NCI-H1436 treated with DMSO at 0.1 percent for 48 hours (cell line): ENCODE measurements at regions not wholly inside any gene's neighbourhood (a gene's known extent, or its start where the extent isn't known, plus 50 kb on each side); places are given as distances from the start of the nearest gene placed in this dataset.

Experiments
- DNase-seq: peaks from one replicate; lab custom pipeline; 2025; lab: John Stamatoyannopoulos, UW

DNA sequence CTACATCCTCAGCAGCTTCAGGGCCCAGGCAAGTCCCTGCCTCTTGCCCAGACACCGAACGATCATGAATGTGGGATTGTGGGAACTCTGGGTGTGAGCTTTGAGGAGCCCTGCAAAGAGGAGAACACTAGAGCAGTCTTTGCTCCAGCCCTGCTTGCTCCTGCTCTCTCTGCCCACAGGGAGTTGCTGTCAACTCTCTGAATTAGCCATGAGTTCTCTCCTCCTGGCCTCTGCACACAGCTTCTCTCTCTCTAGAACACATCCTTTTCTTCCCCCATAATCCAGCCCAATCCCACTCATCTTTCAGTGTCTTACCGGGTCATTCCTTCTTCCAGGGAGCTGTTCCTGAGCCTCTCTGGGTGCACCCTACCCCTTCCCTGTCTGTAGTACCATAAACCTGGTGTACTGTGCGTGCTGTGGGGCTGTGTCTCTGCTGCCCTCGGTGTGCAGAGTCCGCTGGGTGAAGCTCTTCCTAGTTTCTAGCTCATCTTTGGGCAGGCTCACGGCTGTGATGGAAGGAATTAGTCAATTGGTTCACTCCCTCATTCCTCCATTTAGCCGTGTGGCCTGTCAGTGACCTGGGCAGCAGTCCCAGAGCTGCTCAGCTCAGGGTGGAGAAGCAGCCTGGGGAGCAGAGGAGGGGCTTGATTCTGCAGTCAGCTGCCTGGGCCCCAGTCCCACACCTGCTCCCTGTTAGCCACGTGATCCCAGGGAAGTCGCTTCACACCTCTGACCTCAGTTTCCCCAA, 132.9 kb upstream of the HDAC4 start:
- DNase-seq = no peak

DNA sequence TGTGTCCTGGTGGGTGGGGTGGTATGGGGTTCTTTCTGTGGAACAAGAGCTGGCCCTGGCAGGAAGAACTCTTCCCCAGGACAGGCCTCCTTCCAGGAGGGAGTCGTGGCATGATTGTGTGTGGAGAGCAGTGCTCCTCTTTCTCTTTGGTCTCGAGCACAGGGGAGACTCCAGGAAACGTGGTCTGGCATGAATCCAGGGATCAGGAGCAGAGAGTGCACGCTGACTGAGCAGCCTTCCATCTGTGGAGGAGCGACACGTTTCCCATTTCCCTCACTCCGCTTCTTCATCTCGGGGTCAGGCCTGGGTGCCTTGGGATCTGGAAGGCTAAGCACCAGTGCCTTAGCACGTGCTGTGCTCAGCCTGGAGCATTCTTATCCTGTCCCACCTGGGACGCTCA, 132.0 kb upstream of the HDAC4 start:
- no peak for DNase-seq

DNA sequence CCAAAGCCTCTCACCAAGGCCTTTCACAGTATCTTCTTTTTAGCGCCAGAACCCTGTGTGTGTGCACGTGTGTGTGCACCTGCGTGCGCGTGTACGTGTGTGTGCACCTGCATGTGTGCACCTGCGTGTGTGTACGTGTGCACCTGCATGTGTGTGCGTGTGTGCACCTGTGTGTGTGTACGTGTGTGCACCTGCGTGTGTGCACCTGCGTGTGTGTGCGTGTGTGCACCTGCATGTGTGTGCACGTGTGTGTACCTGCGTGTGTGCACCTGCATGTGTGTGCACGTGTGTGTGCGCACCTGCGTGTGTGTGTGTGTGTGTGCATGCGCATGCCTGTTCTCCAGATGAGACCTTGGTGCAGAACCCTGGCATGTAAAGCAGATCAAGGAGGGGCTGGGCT, 131.4 kb upstream of the HDAC4 start:
- DNase-seq = no peak

DNA sequence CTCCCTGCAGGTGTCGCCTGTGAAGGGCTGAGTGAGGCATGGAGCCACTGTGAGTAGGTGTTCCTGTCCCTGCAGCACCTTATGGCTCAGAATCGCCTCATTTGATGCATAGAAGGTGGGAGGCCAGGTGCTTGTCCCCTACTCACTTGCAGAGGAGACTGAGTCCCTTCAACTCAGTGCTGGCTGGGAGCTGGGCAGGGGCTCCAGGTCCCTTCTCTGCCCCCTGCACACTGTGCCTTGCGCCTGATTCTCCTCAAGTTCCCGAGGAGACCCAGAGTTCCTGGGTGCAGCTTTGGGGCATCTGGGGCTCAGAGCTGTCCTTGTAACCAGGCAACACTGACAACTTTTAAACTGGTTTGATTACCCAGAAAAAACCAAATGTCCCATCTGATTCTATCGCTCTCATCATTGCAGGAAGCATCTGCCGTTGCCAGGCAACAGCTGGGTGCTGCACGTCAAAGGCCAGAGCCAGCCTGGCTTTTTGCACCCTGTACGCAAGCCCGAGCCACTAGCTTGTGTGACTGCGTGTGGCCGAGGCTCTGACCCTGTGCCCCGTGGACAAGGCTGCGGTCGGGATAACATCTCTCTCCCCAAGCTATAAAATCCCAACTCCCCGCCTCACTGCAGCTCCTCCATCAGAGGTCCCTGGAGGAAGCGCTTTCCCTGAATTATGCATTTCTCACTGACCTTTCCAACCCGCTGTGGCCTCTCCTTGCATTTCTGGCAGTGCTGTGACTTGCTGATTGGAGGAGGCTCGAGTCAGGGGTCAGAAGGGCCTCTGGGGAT, 130.8 kb upstream of the HDAC4 start:
- DNase-seq = no peak

DNA sequence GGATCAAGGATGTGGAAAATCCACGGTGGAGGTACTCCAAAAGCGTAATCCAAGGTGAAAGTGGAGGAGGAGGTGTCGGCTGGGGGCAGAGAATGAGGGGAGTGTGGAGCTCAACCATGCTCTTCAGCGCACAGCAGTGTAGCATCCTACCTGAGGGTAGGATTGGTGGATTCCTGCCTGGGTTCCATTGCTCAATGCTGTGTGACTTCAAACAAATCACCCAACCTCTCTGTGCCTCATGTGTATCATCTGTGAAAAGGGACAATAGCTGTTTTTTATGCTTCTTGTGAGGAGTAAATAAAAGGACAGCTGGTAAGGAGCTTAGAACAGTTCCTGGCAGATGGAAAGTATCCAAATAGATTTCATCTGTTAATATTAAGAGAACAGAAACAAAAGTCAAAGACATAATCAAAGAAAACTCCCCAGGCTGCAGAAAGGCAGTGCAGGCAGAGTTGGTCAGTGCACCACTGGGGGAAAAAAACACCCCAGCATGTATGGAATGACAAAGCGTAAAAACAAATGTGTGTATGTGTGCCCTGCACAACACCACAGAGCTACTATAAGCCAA, 130.0 kb upstream of the HDAC4 start:
- no peak for DNase-seq

DNA sequence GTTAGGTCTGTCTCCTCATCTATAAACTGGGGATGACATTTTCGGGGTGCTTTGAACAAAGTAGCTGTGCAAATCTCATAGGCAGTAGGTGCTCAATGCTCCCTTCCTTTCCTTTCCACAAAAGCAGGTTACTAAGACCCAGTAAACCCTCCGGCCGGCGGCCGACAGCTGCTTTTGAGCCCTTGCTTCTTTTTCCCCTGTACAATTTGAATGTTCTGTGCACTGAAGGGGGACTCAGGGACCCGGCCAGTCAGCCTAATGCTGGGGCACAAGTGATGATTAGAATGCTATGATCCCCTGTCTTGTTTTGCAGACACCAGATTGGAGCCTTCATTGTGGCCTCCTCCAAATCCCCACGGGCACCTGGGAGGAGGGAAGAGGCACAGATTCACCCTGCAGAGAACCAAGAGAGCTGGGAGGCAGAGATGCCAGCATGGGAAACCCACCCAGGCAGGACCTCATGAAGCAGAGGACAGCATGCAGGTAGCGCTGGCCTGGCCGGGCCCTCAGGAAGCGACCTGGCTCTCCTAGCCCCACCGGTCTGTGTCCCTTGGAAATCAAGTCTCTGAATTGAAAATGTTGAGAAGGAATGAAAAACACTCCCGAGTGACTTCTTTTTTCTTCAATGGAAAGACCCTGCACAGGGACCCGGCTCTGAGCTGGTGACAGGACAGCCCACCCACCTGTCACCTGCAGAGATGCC, 128.6 kb upstream of the HDAC4 start:
- DNase-seq = no peak

DNA sequence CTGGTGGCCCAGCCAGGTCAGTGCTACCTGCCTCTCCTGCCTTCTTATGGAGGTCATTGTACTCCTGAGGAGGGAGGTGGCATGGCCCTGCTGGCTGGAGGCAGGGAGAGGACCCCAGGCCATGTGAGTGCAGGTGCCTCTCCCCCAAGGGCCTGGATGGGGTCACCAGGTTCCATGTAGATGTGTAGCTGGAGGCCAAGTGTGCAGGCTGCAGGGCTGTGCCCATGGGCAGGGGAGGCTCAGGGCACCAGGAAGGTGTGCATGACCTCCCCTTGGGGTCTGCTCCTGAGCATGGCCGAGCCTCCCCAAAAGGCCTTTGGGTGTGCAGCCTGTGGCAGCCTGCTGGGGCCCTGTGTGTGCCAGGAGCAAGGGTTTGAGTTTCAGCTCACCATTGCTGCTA, 128.1 kb upstream of the HDAC4 start:
- no peak for DNase-seq

DNA sequence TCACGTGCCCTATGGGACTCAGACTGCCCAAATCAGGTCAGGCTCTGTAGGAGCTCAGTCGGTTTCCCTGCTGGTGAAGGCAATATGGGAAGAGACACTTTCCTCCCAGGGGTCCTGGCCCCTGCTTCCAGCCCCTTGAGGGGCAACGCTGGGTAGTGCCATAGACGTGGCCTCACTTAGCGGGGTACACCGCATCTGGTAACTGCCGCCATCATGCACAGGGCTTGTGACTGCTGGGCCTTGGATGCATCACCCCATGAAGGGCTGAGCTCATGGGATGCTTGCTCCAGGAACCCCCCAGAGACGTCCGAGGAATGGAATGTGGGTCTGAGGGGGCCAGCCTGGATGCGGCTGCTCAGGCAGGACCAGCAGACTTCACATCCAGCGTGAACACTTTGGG, 127.3 kb upstream of the HDAC4 start:
- no peak for DNase-seq

DNA sequence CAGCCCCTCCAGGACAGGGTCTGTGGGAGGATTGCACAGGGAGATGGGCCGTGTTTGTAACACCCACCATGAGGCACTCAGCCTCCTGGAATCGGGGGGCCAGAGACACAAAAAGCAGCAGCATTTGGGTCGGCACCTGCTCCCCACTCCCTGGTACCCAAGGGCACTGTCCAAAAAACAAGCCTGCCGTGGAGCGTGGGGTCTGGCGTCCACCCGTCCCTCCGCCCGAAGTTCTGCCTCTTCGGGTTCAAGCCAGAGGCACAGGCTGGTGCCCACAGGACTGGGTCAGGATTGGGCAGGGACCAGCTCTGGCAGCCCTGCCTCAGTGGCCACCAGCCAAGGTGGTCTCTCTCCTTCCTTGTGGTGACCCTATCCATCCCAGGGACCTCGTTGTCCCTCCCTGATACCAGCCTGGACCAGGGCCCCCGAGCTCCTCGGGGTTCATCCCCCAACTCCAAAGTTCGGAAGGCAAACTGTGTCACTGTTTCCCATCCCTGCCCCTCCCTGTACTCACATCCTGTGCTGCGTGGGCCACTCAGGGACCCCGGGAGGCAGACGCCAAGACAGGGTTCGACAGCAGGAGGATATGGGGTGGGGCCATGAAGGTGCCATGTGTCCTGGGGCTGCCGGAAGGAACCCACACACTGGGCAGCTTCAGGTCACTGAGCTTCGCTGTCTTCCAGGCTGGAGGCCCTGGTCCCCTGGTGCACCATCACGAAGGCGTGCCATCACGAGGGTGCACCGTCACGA, 126.0 kb upstream of the HDAC4 start:
- no peak for DNase-seq

DNA sequence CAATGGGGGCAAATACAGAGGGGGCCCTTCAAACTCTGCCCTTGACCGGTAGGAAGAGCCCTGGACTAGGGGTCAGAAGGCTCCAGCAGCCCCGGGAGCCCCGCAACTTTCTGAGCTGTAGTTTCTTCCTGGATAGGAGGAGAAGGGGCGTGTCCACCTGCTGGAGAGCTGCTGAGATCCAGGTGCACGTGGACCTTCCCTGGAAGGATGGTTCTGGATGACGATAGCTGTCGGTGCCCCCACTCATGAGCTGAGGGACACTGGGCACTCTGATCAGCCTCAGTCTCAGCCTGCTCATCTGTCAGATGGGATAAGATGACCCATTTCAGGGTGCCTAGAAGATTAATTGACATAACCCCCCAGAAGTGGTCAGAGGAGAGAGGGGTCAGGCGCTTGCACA, 125.2 kb upstream of the HDAC4 start:
- no peak for DNase-seq

DNA sequence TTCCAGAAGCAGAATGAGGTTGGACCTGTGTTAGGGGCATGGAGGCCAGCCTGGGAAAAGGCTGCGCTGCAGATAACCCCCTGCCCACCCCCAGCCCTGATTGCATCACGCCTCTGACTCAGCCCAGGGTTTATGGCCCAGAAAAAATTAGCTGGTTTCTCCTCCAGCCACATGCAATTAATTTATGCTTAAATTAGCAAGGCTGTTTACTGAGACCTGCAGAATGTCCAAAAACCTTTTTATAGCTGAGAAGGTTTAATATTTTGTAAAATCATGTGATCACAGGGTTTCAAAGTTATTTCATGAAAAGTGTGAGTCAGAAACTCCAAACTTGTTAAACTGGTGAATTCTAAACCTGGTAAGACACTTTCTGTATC, 123.1 kb upstream of the HDAC4 start:
- DNase-seq = no peak

DNA sequence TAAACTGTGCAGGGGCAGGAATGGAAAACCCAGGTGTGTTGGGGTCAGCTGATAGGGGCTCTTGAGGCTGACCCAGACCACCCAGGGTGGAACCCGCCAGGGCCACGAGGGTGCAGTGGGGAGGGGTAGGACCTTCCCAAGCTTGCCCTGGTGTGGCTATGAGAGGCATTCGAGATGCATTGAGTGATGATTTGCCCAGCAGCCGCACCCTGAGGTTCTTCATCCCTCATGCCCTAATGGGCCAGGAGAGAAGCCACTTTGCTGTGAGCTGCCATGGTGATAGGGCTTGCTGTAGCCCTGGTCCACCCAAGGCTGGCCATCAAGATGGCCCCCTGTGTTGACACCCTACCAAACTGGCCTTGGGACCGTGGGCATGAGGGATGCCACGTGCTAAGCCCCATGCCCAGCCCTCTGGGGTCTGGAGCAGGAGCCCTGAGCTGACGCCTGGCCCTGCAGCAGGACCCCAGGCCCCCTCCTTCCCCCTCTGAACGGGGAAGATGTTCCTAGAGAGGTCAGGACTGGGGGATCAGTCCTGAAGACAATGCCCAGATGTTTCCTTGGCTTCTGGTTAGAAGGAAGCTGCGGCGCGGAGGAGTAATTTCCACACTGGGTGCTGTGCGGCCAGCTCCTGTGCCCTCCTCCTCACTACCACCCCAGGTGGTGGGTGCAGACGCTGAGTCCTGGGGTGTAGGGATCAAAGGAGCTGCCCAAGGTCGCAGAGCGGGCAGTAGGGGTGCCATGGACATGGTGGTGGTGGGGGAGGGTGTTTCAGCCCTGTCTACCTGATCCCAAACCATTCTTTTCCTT, 122.5 kb upstream of the HDAC4 start:
- DNase-seq = no peak

DNA sequence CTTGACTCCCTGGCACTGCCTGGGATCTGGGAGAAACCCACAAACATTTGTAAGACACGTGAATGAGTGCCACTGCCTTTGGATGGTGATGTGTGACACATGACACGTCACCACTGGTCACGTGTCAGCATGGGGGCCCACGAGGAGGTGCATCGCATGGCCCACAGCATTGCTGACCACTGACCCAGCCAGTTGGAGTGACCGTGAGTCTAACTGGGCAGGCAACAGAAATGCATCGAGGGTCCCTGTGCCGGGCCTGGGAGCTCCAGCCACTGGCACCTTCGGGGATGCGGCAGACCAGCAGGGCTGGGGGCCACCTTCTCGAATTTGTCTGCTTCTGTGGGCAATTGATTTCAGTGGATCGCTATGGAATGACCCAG, 121.9 kb upstream of the HDAC4 start:
- no peak for DNase-seq

DNA sequence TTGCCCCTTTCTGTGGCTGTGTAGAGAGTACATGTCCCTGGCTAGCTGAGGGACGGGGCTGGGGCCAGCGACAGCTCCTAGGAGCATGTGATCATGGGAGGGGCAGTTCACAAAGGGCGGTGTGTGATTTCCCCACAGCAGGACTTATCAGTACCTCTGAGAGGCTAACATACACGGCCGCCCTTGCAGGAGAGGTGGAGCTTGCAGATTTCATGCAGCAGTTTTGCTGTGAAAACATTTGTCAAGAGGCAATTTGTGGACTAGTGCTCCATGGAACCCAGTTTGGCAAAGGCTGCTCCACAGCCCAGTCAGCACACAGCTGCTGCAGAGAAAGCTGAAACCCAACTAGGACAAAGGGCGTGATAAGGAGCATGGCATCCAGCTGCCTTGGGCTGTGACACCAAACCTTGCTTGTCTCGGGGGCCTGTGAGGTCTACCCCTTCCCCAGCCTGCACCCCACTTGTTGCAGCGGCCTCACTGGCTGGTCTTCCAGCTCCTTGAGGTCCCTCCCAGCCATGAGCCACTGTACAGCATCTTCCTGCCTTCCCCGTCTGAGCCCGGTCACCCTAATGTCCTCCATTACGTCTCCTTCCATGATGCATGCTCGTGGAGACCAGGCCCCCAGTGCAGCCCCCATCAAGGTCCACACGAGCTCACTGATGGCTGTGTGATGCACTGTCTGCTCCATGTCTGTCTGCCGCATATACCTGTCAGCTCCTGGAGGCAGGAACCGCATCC, 121.4 kb upstream of the HDAC4 start:
- DNase-seq = no peak

DNA sequence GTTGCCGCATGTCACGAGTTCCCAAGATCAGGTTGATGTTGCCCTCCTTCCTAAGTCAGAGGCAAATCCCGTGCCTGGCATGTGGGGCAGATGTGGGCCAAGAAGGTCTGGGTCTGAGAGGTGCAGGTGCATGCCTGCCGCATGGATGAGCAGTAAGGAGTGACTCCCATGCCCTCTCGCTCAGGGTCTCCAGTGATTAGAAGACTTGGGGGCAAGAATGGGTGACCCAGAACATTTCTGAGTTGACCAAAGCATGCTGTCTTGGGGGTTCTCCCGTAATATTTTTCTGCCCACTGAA, 120.6 kb upstream of the HDAC4 start:
- no peak for DNase-seq

DNA sequence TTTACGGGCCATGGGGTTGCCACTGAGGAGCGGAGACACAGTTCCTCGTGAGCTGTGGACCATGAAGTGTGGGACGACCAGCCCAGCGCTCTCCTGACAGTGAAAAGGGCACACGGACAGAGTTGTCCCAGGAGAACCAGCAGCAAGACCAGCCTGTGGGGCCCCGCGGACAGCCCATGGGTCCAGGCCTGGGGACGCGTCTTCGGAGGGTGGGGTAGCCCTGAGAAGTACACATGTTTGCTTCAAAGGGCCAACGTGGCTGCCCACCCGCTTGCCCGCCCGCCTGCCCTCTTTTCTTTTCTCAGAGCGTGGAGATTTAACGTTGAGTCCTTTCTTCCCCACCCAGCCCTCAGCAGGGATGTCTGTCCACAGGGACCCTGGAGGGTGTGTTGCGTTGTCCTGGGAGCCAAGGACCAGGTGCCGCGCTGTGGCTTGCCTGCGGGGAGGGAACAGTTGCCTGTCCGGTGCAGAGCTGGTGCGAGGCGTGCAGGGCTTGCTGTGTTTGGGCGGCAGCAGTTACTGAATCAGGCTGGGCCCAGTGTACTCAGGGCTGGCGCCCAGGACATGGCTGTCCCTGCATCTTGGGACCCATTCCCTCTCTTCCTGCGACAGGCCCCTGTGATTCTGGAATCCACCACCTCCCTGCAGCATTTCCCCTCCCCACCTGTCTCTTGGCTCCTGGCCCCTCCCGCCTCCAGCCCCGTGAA, 120.1 kb upstream of the HDAC4 start:
- DNase-seq = no peak

DNA sequence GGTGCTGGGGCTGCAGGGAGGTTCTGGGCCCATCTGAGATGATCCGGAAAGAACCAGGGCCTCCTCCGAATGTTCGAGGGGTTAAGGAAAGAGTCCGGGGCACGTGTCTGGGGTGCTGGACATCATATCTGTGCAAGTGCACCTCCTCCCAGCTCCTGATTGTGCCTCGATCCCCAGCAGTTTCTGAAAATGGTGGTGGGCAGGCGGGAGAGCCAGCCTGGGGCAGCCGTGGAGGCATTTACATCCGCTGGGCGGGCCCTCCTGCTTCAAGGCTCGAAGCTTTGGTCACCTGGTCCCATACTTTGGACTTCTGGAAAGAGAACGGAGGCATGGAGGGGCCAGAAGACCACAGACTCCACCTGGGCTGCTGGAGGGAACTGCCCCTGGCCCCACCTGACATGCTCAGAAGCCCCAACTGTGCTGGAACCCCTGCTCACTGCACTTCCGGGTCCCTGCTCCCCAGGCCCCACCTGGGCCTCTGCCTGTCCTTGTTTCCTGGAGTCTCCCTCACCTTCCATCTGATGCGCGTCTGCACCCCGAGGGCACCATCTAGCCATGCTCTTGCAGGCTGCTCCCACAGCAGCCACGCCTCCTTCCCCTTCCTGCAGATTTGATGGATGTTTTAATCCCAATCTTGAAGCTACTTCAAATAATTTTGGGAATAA, 119.2 kb upstream of the HDAC4 start:
- DNase-seq = no peak

DNA sequence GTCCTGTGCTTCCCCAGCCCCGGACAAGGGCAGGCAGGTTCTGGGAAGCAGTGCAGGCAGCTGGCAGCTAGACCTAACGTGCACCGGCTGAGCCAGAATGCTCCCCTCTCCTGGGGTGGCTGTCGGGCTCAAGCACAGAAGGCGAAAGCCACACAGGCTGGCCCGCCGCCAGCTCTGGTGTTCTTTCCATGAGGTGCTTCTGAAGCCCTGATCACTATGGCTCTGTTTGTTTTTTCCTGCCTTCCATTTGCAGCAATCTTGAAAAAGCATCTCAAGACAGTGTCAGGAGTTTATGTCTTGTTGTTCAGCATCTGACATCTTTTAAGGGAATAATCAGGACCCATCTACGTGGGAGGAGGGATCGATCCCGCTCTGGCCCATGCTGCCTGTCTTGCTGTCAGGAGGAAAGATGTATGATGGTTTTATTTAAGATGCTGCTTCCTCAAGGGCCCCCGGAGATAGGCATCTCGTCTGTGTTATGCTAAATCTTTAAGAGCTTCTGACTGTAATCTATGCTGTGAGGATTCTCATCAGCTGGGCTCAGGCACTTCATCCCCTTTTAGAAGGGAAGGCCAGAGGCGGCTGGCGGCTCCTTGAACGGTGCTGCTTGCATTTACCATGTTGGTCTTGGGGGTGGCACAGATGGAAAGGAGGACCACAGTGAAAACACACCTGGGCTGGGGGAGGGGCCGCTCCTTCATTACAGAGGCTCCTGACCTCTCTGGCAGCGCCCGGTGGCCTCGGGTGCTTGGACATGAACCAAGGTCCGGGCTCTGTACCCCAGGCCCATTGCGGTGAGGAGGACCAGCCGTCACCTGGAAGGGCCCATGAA, 118.5 kb upstream of the HDAC4 start:
- DNase-seq = no peak
